ENCODE measurements at regions not wholly inside any gene's neighbourhood (a gene's known extent, or its start where the extent isn't known, plus 50 kb on each side); places are given as distances from the start of the nearest gene placed in this dataset.

- TF ChIP-seq CEBPB (IDR thresholded peaks at IDR 0.05): no peak
- TF ChIP-seq RAD21 (IDR thresholded peaks at IDR 0.05; ENCODE audit: low read depth): no peak
- TF ChIP-seq TAF1 (IDR thresholded peaks at IDR 0.05; ENCODE audit: low read depth): no peak
- TF ChIP-seq YY1 (IDR thresholded peaks at IDR 0.05; ENCODE audit: low read depth): no peak
- no peak for TF ChIP-seq EP300 (IDR thresholded peaks at IDR 0.05; ENCODE audit: borderline replicate concordance)
- no peak for TF ChIP-seq NFIC (IDR thresholded peaks at IDR 0.05)
- TF ChIP-seq, protein P1, sequence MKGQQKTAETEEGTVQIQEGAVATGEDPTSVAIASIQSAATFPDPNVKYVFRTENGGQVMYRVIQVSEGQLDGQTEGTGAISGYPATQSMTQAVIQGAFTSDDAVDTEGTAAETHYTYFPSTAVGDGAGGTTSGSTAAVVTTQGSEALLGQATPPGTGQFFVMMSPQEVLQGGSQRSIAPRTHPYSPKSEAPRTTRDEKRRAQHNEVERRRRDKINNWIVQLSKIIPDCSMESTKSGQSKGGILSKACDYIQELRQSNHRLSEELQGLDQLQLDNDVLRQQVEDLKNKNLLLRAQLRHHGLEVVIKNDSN (IDR thresholded peaks at IDR 0.05): no peak
- TF ChIP-seq TEAD4 (IDR thresholded peaks at IDR 0.05): no peak
- TF ChIP-seq, protein P2, sequence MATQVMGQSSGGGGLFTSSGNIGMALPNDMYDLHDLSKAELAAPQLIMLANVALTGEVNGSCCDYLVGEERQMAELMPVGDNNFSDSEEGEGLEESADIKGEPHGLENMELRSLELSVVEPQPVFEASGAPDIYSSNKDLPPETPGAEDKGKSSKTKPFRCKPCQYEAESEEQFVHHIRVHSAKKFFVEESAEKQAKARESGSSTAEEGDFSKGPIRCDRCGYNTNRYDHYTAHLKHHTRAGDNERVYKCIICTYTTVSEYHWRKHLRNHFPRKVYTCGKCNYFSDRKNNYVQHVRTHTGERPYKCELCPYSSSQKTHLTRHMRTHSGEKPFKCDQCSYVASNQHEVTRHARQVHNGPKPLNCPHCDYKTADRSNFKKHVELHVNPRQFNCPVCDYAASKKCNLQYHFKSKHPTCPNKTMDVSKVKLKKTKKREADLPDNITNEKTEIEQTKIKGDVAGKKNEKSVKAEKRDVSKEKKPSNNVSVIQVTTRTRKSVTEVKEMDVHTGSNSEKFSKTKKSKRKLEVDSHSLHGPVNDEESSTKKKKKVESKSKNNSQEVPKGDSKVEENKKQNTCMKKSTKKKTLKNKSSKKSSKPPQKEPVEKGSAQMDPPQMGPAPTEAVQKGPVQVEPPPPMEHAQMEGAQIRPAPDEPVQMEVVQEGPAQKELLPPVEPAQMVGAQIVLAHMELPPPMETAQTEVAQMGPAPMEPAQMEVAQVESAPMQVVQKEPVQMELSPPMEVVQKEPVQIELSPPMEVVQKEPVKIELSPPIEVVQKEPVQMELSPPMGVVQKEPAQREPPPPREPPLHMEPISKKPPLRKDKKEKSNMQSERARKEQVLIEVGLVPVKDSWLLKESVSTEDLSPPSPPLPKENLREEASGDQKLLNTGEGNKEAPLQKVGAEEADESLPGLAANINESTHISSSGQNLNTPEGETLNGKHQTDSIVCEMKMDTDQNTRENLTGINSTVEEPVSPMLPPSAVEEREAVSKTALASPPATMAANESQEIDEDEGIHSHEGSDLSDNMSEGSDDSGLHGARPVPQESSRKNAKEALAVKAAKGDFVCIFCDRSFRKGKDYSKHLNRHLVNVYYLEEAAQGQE (IDR thresholded peaks at IDR 0.05; ENCODE audit: low read depth): no peak
- TF ChIP-seq FOXM1 (IDR thresholded peaks at IDR 0.05; ENCODE audit: borderline replicate concordance, low read depth): no peak
- no peak for TF ChIP-seq CREB1 (IDR thresholded peaks at IDR 0.05; ENCODE audit: low read depth)
- no peak for TF ChIP-seq MAX (IDR thresholded peaks at IDR 0.05)
- TF ChIP-seq ZBTB7A (IDR thresholded peaks at IDR 0.05; ENCODE audit: low read depth): no peak
- TF ChIP-seq EGR1 (IDR thresholded peaks at IDR 0.05): no peak
Observed at GRCh38 chr1:214753236-214753852, 150.3 kb downstream of the CENPF start.

Data from Ishikawa (cell line).